ENCODE measurements at regions not wholly inside any gene's neighbourhood (a gene's known extent, or its start where the extent isn't known, plus 50 kb on each side); places are given as distances from the start of the nearest gene placed in this dataset.

GRCh38 chr3:23754215-23754614 lies 51.5 kb upstream of the UBE2E1 start:
- TF ChIP-seq POLR2A (IDR thresholded peaks at IDR 0.05) (no peak), CTCF (IDR thresholded peaks at IDR 0.05) (no peak)

Measured in right lobe of liver (tissue), 4 donors.